NCI-H446 (cell line): ENCODE measurements at regions not wholly inside any gene's neighbourhood (a gene's known extent, or its start where the extent isn't known, plus 50 kb on each side); places are given as distances from the start of the nearest gene placed in this dataset.
A peak's percentile ranks its signal among the peaks of the same experiment; 100 is the strongest.
"Not testable (repeated sequence)": the region's sequence is repeated elsewhere in the genome, so short reads cannot be mapped to it uniquely, and the experiment has no call there.

Source experiments
- DNase-seq, 2 experiments: peaks; one replicate each; lab custom pipeline; 2025; lab: John Stamatoyannopoulos, UW

DNA sequence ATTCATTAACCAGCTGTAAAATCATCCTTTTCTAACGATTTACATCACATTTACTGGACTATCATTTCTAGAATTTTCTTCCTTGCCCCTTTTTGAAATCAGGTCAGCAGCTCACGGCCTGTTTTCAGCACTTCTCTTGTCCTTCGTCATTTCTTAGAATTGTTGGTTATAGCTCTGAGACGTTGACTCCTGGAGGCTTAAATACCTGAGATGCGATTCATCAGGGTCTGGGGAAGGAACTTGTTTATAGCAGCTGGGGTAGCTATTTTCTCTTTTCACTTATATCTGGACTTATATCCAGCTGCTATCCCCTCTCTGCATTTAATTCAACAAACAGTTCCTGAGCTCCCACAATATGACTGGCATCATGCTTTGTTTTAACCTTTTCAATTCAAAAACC lies 338.7 kb upstream of the TNRC6C start:
- no peak for DNase-seq

DNA sequence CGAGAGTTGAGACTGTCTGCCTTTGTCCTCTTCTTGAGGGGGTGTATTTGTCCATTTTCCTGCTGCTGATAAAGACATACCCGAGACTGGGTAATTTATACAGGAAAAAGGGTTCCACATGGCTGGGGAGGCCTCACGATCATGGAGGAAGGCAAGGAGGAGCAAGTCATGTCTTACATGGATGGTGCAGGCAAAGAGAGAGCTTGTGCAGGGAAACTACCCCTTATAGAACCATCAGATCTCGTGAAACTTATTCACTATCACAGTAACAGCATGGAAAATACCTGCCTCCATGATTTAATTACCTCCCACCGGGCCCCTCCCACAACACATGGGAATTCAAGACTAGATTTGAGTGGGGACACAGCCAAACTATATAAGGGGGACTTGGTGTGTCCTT lies 338.2 kb upstream of the TNRC6C start:
- DNase-seq, result no peak

DNA sequence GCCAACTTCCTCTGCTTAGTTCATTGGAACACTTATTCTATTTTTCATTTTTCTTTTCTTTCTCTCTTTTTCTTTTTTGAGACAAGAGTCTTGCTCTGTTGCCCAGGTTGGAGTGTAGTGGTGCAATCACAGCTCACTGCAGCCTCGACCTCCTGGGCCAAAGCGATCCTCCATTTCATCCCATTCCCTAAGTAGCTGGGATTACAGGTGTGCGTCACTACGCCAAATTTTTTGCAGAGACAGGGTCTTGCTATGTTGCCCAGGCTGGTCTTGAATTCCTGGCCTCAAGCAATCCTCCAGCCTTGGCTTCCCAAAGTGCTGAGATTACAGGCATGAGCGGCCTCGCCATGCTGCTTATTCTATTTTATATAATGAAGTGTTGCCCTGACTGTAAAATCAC lies 336.4 kb upstream of the TNRC6C start:
- not testable (repeated sequence) for DNase-seq

- DNase-seq, result no peak
These were observed 335.9 kb upstream of the TNRC6C start for GRCh38 chr17:77622647-77623046.

GRCh38 chr17:77623321-77623720 lies 335.2 kb upstream of the TNRC6C start:
- DNase-seq, result not testable (repeated sequence)

- no peak for DNase-seq
These were observed 330.5 kb upstream of the TNRC6C start for GRCh38 chr17:77628035-77628434.

- DNase-seq, result not testable (repeated sequence)
These were observed 329.2 kb upstream of the TNRC6C start for GRCh38 chr17:77629284-77629683.

- no peak for DNase-seq
These were observed 327.2 kb upstream of the TNRC6C start for GRCh38 chr17:77631307-77631706.

- DNase-seq, result no peak
These were observed 325.9 kb upstream of the TNRC6C start for GRCh38 chr17:77632619-77633018.

DNA sequence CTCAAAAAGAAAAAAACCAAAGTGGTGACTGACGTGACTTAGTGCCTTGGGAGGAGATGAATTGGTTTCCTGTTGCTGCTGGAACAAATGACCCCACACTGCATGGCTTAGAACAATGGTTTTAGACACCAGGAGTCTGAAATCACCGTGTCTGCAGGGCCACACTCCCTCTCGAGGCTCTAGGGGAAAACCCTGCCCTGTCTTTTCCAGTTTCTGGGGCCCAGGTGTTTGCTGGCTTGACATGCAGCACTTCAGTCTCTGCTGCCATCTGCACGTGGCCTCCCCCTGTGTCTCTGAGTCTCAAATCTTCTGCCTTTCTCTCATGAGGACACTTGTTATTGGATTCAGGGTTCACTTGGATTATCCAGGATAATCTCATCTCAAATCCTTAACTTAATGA lies 323.8 kb upstream of the TNRC6C start:
- no peak for DNase-seq

GRCh38 chr17:77635176-77635575 lies 323.3 kb upstream of the TNRC6C start:
- no peak for DNase-seq

- DNase-seq, result not testable (repeated sequence)
These were observed 322.7 kb upstream of the TNRC6C start for GRCh38 chr17:77635785-77636184.

- DNase-seq, result no peak
These were observed 321.4 kb upstream of the TNRC6C start for GRCh38 chr17:77636835-77637817.

DNA sequence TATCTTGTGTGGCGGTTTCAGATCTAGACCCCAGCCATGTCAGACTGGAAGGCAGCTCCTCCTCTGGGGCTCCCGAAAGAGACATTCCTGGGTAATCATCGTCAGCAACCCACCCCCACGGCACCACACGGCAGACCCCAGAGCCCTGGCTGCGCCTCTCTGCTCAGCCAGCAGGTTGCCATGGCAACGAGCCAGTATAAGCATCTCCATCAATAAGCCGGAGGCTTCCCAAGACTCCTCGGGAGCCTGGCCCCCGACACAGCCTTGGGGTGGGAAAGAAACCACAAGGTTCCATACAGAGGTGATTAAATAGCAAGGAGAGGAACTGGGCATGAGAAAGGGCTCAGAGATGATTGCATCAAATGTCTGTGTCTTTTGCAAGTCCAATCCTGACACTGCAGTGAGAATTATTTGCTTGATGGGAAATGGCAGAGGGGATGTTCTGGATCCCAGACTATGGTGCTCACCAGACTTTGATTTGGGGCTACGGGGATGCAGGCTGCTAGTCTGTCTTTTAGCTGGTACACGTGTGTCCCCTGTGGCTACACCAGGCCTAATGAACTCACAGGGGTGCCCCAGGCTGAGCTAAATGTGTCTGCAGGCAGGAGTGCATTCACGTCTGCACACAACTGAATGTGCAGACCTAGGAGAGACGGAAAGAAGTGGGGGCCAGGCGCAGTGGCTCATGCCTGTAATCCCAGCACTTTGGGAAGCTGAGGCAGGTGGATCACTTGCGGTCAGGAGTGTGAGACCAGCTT lies 320.5 kb upstream of the TNRC6C start:
- peak in 1 of 2 experiments; percentile 4 for DNase-seq

DNA sequence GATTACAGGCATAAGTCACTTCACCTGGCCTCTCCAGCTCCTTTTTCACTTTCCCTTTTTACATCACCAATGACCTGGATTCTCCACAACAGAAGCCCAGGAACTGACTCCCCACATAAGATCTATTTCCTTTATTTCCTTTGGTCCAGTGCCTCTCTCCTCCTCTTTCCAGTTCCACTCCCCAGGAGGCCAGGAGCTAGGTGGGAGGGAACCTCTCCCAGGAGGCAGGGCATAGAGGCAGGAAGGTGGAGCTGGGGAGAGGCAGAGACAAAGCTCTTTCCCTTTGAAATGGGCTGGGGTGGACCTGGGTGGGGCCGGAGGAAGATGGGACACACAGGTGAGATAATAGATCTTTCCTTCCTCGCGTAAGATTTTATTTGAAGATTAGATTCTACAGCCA lies 318.3 kb upstream of the TNRC6C start:
- DNase-seq, result no peak

GRCh38 chr17:77640916-77641605 lies 317.4 kb upstream of the TNRC6C start:
- no peak for DNase-seq

DNA sequence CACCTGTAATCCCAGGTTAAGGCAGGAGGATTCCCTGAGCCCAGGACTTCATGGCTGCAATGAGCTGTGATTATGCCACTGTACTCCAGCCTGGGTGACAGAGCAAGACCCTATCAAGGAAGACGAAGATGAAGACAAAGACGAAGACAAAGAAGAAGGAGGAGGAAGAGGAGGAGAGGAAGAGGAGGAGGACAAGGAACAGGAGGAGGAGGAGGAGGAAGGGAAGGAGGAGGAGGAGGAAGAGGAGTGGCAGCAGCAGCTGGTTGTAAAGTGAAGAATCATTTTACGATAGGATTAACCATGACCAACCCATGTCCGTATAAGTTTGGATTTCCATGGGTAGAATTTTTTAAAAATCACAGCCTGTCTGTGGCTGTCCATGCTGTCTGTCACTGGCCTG lies 316.8 kb upstream of the TNRC6C start:
- DNase-seq, result no peak

GRCh38 chr17:77644181-77645071 lies 314.1 kb upstream of the TNRC6C start:
- DNase-seq, result peak in 1 of 2 experiments; percentile 32

- DNase-seq, result no peak
These were observed 313.1 kb upstream of the TNRC6C start for GRCh38 chr17:77645072-77646045.

GRCh38 chr17:77646046-77646430 lies 312.5 kb upstream of the TNRC6C start:
- no peak for DNase-seq
